DMS53 treated with DMSO at 0.1 percent for 48 hours (cell line): ENCODE measurements at regions not wholly inside any gene's neighbourhood (a gene's known extent, or its start where the extent isn't known, plus 50 kb on each side); places are given as distances from the start of the nearest gene placed in this dataset.
A peak's percentile ranks its signal among the peaks of the same experiment; 100 is the strongest.

Experiments
- DNase-seq: peaks from one replicate; lab custom pipeline; 2025; ENCODE audit not compliant: unreplicated experiment; lab: John Stamatoyannopoulos, UW

GRCh38 chr5:74428876-74429275, 211.7 kb downstream of the ENC1 start:
- no peak for DNase-seq

GRCh38 chr5:74428275-74428674, 212.3 kb downstream of the ENC1 start:
- no peak for DNase-seq

- no peak for DNase-seq
These were observed 214.0 kb downstream of the ENC1 start for GRCh38 chr5:74426506-74426905.

- DNase-seq, result no peak
These were observed 216.2 kb downstream of the ENC1 start for GRCh38 chr5:74424162-74424868.

GRCh38 chr5:74423383-74423782, 217.1 kb downstream of the ENC1 start:
- no peak for DNase-seq

- no peak for DNase-seq
These were observed 217.9 kb downstream of the ENC1 start for GRCh38 chr5:74422671-74423070.

- DNase-seq, result no peak
These were observed 218.5 kb downstream of the ENC1 start for GRCh38 chr5:74422030-74422429.

GRCh38 chr5:74421377-74421776, 219.2 kb downstream of the ENC1 start:
- no peak for DNase-seq

- no peak for DNase-seq
These were observed 219.6 kb downstream of the ENC1 start for GRCh38 chr5:74420947-74421346.

GRCh38 chr5:74420220-74420619, 220.3 kb downstream of the ENC1 start:
- no peak for DNase-seq

- DNase-seq, result no peak
These were observed 221.1 kb downstream of the ENC1 start for GRCh38 chr5:74419468-74419867.

- DNase-seq, result no peak
These were observed 221.8 kb downstream of the ENC1 start for GRCh38 chr5:74418709-74419108.

GRCh38 chr5:74418261-74418660, 222.3 kb downstream of the ENC1 start:
- no peak for DNase-seq

- DNase-seq, result peak; percentile 93
These were observed 224.8 kb downstream of the ENC1 start for GRCh38 chr5:74415695-74416102.

- no peak for DNase-seq
These were observed 226.3 kb downstream of the ENC1 start for GRCh38 chr5:74414228-74414627.

GRCh38 chr5:74413403-74414048, 227.0 kb downstream of the ENC1 start:
- DNase-seq, result no peak

GRCh38 chr5:74412066-74412465, 228.5 kb downstream of the ENC1 start:
- DNase-seq, result no peak

GRCh38 chr5:74409712-74410111, 230.8 kb downstream of the ENC1 start:
- no peak for DNase-seq

- DNase-seq, result peak; percentile 44
These were observed 231.3 kb downstream of the ENC1 start for GRCh38 chr5:74409166-74409706.

- peak; percentile 94 for DNase-seq
These were observed 232.1 kb downstream of the ENC1 start for GRCh38 chr5:74408150-74409043.

GRCh38 chr5:74407701-74408100, 232.8 kb downstream of the ENC1 start:
- DNase-seq, result no peak
